ENCODE measurements at regions not wholly inside any gene's neighbourhood (a gene's known extent, or its start where the extent isn't known, plus 50 kb on each side); places are given as distances from the start of the nearest gene placed in this dataset.
"Not testable (repeated sequence)": the region's sequence is repeated elsewhere in the genome, so short reads cannot be mapped to it uniquely, and the experiment has no call there.

DNA sequence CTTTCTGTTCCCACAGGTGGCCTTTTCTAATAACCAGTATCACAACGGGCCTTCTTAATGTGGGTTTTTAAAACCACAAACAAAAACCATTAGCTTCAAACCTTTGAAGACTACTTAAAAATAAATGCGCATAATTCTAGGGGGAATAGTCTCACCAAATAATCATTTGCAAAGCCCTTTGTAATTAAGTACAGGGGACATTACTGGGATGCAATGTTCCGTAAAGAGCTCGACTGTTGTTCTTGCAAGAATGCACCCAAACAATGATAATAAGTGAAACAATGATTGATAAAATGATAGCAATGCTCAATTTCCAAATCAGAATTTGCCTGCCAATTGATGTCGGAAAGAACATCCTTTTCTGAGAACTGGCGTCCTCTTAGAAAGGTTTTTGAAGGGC lies 589.1 kb upstream of the ADARB2 start:
- TF ChIP-seq, protein P1, sequence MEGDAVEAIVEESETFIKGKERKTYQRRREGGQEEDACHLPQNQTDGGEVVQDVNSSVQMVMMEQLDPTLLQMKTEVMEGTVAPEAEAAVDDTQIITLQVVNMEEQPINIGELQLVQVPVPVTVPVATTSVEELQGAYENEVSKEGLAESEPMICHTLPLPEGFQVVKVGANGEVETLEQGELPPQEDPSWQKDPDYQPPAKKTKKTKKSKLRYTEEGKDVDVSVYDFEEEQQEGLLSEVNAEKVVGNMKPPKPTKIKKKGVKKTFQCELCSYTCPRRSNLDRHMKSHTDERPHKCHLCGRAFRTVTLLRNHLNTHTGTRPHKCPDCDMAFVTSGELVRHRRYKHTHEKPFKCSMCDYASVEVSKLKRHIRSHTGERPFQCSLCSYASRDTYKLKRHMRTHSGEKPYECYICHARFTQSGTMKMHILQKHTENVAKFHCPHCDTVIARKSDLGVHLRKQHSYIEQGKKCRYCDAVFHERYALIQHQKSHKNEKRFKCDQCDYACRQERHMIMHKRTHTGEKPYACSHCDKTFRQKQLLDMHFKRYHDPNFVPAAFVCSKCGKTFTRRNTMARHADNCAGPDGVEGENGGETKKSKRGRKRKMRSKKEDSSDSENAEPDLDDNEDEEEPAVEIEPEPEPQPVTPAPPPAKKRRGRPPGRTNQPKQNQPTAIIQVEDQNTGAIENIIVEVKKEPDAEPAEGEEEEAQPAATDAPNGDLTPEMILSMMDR (IDR thresholded peaks at IDR 0.05; ENCODE audit: low read depth, low read length, missing control alignments) = no peak

DNA sequence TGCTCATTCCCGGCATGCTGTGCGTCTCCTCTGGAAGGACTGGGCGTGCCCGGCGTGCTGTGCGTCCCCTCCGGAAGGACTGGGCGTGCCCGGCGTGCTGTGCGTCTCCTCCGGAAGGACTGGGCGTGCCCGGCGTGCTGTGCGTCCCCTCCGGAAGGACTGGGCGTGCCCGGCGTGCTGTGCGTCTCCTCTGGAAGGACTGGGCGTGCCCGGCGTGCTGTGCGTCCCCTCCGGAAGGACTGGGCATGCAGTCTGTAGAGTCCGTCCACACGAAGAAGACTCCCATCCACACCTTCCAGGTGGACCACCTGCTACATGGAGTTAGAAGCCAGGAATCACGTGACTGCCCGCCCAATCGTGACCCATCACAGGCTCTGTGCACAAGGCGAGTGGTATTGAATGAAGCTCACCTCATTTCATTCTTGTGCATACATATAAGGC lies 577.7 kb upstream of the ADARB2 start:
- H3K36me3 ChIP-seq (replicated peaks); H3K27me3 ChIP-seq (replicated peaks); DNase-seq; H3K27ac ChIP-seq; H3K4me3 ChIP-seq (ENCODE audit: low read depth, low read length); in situ Hi-C loops (cut with HindIII; ENCODE audit: low pct_ligation_motif_present, low sequenced_read_pairs): not testable (repeated sequence)

More for the DNA sequence above, 589.1 kb upstream of the ADARB2 start:
- H3K27ac ChIP-seq = no peak overlapping the region
- DNase-seq = no peak
- no peak overlapping the region for H3K4me3 ChIP-seq (ENCODE audit: low read depth, low read length)
- in situ Hi-C loops (cut with HindIII; ENCODE audit: low pct_ligation_motif_present, low sequenced_read_pairs) = no loop called here
- H3K27me3 ChIP-seq (replicated peaks) = no peaks in the 10 kb centered on the region
- no peaks in the 10 kb centered on the region for H3K36me3 ChIP-seq (replicated peaks)

DNA sequence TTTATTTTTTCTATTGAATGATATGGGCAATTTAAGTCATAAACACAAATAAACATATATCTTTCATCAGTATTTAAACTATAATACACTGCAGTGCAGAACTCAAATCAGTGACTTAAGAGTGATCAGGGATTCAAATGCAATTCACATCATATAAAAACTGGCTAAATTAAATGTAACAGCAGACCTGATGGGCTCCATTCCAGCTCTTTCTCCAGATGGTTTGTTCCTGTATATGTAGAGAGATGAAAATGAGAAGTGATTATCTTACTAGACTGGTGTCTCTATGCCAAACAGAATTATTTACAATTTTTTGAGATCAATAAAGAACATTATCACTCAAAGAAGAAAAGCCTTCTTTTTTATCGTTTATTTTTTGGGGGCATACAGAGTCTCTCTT lies 568.8 kb upstream of the ADARB2 start:
- no peak for DNase-seq
- Histone ChIP-seq H3K27me3 (replicated peaks) (no peaks in the 10 kb centered on the region), H3K27ac (no peak overlapping the region), H3K36me3 (replicated peaks) (no peaks in the 10 kb centered on the region), H3K4me3 (ENCODE audit: low read depth, low read length) (no peak overlapping the region)
- TF ChIP-seq, protein P1 (IDR thresholded peaks at IDR 0.05; ENCODE audit: low read depth, low read length, missing control alignments) = no peak
- in situ Hi-C loops (cut with HindIII; ENCODE audit: low pct_ligation_motif_present, low sequenced_read_pairs) = no loop called here

DNA sequence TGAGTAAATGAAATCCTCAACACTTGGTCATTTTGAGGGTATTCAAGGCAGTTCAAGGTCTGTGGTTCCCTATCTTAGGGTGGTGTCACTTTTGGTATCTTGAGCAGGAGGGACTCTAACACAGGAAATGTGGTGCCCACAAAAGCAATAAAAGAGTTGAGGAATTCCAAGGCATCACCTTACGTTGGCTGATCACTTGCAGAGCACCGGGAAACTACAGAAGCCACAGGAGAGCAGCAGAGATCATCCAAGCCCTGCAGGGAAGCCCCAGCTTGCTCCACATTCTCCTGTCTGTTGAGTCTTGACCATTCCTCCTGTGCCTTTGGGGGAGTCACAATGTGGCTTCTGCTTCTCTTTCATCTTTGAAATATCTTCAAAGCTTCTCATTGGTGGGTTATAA lies 565.8 kb upstream of the ADARB2 start:
- TF ChIP-seq, protein P1 (IDR thresholded peaks at IDR 0.05; ENCODE audit: low read depth, low read length, missing control alignments) = no peak
- Histone ChIP-seq H3K27me3 (replicated peaks) (no peaks in the 10 kb centered on the region), H3K4me3 (ENCODE audit: low read depth, low read length) (no peak overlapping the region), H3K36me3 (replicated peaks) (no peaks in the 10 kb centered on the region), H3K27ac (no peak overlapping the region)
- in situ Hi-C loops (cut with HindIII; ENCODE audit: low pct_ligation_motif_present, low sequenced_read_pairs) = no loop called here
- DNase-seq = no peak

DNA sequence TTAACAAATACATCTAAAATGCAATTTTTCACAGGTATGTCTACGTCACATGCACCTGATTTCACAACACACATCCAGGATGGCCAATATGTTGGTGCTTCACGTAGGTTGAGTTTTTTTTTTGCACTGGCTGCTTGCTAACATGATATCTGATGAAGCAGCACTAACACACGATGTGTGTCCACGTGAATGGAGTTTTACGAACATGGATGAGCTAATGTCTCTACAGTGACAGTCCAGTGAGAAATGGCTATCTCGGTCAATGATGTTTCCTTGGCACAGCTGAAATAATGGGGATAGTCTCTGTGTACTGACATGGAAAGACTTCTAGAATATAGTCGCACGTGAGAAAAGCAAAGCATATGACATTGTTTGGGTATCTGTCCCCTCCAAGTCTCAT lies 563.9 kb upstream of the ADARB2 start:
- H3K4me3 ChIP-seq (ENCODE audit: low read depth, low read length) = no peak overlapping the region
- no peaks in the 10 kb centered on the region for H3K36me3 ChIP-seq (replicated peaks)
- in situ Hi-C loops (cut with HindIII; ENCODE audit: low pct_ligation_motif_present, low sequenced_read_pairs) = no loop called here
- no peak overlapping the region for H3K27ac ChIP-seq
- DNase-seq = no peak
- H3K27me3 ChIP-seq (replicated peaks) = no peaks in the 10 kb centered on the region
- TF ChIP-seq, protein P1 (IDR thresholded peaks at IDR 0.05; ENCODE audit: low read depth, low read length, missing control alignments) = no peak

DNA sequence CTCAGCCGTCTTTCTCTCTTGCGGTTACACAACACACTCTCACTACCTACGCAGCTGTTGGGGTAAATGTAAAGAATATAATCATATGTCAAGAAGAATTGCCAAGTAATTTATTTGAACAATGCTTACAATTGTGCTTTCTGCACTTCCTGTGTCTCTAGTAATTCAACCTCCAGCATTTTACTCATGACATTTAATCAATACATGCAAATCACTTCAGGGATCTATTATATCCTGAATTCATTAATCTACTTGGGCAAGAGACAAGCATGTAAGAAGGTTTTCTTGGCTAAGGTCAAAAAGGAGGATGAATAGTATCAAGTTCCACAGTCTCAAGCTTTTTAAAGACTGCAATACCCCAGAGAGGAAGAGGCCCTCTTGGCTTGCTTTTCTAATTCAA lies 562.9 kb upstream of the ADARB2 start:
- no peak for DNase-seq
- H3K36me3 ChIP-seq (replicated peaks) = no peaks in the 10 kb centered on the region
- no peaks in the 10 kb centered on the region for H3K27me3 ChIP-seq (replicated peaks)
- no peak overlapping the region for H3K27ac ChIP-seq
- H3K4me3 ChIP-seq (ENCODE audit: low read depth, low read length) = no peak overlapping the region
- in situ Hi-C loops (cut with HindIII; ENCODE audit: low pct_ligation_motif_present, low sequenced_read_pairs) = no loop called here
- TF ChIP-seq, protein P1 (IDR thresholded peaks at IDR 0.05; ENCODE audit: low read depth, low read length, missing control alignments) = no peak

All from brain microvascular endothelial cell (primary cell).